ENCODE measurements at regions not wholly inside any gene's neighbourhood (a gene's known extent, or its start where the extent isn't known, plus 50 kb on each side); places are given as distances from the start of the nearest gene placed in this dataset.

DNA sequence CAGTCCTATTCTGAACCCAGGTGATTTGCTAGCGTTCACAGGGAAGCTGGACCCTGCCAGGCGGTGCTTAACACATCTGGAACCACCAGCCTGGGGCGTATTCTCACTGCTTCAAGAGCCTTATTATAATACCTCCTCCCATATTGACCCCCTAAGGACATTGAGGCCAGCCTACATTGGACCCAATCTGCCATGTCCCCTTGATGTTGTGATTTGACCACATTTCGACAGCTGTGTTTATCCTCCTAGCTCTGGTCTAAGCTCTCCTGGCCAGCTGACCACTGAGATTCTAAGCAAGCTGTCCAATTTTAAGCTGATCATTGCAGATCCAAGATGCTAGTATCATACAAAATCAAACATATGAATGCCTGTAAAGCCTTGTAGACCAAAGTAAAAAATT lies 148.1 kb upstream of the BLID start:
- TF ChIP-seq POLR2AphosphoS2 (conservative IDR thresholded peaks at IDR 0.05; ENCODE audit: low read length) (no peak), MAFK (IDR thresholded peaks at IDR 0.05; ENCODE audit: partially characterized antibody) (no peak), POLR2A (IDR thresholded peaks at IDR 0.05; ENCODE audit: low read length) (no peak)

Measured in A549 (cell line).